Activated naive CD4-positive, alpha-beta T cell treated with anti-CD3 and anti-CD28 coated beads, Interleukin-2, amount 50 U/mL, for 16 hours (primary cell): ENCODE measurements at regions not wholly inside any gene's neighbourhood (a gene's known extent, or its start where the extent isn't known, plus 50 kb on each side); places are given as distances from the start of the nearest gene placed in this dataset.
"Not testable (repeated sequence)": the region's sequence is repeated elsewhere in the genome, so short reads cannot be mapped to it uniquely, and the experiment has no call there.

Experiments
- DNase-seq: peaks from one replicate; pipeline ENCODE4 v3.0.0-alpha.2; 2020

GRCh38 chr10:42177793-42178689 lies 460.3 kb downstream of the ZNF33B start:
- DNase-seq: not testable (repeated sequence)

- DNase-seq: no peak
Observed at GRCh38 chr10:42177077-42177792, 461.1 kb downstream of the ZNF33B start.

- no peak for DNase-seq
Observed at GRCh38 chr10:42150428-42151061, 487.8 kb downstream of the ZNF33B start.

GRCh38 chr10:42149722-42150427 lies 488.5 kb downstream of the ZNF33B start:
- no peak for DNase-seq

- no peak for DNase-seq
Observed at GRCh38 chr10:42149027-42149700, 489.2 kb downstream of the ZNF33B start.

GRCh38 chr10:42146165-42146564 lies 492.2 kb downstream of the ZNF33B start:
- not testable (repeated sequence) for DNase-seq

GRCh38 chr10:42138023-42138422 lies 500.3 kb downstream of the ZNF33B start:
- not testable (repeated sequence) for DNase-seq

GRCh38 chr10:42113158-42113450 lies 525.3 kb downstream of the ZNF33B start:
- DNase-seq: no peak

GRCh38 chr10:42112331-42113157 lies 525.8 kb downstream of the ZNF33B start:
- DNase-seq: peak; percentile 9

- DNase-seq: no peak
Observed at GRCh38 chr10:42111661-42112330, 526.6 kb downstream of the ZNF33B start.

GRCh38 chr10:42111076-42111475 lies 527.3 kb downstream of the ZNF33B start:
- no peak for DNase-seq
